NCI-H524 treated with DMSO at 0.1 percent for 48 hours (cell line): ENCODE measurements at regions not wholly inside any gene's neighbourhood (a gene's known extent, or its start where the extent isn't known, plus 50 kb on each side); places are given as distances from the start of the nearest gene placed in this dataset.

Experiments used
- DNase-seq: peaks from one replicate; lab custom pipeline; 2025; lab: John Stamatoyannopoulos, UW

GRCh38 chr10:47190802-47191450 lies 109.1 kb upstream of the GDF10 start:
- no peak for DNase-seq

- DNase-seq = no peak
Observed at GRCh38 chr10:47192273-47192672, 107.7 kb upstream of the GDF10 start.

DNA sequence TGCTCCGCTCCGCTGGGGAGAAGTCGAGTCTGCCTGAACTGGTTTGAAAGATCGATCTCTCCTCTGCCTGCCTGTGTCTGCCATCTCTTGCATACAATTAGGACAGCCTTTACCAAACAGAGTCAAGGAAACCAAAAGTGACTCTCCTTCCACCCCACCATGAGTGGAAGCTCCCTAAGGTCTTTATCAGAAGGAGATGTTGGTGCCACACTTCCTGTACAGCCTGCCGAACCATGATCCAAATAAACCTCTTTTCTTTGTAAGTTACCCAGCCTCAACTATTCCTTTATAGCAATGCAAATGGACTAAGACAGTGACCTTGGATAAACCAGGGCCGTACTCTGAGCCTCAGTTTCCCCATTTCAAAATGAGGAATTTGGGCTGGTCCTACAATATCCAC lies 106.3 kb upstream of the GDF10 start:
- DNase-seq = no peak

GRCh38 chr10:47195274-47195885 lies 104.6 kb upstream of the GDF10 start:
- DNase-seq = no peak

DNA sequence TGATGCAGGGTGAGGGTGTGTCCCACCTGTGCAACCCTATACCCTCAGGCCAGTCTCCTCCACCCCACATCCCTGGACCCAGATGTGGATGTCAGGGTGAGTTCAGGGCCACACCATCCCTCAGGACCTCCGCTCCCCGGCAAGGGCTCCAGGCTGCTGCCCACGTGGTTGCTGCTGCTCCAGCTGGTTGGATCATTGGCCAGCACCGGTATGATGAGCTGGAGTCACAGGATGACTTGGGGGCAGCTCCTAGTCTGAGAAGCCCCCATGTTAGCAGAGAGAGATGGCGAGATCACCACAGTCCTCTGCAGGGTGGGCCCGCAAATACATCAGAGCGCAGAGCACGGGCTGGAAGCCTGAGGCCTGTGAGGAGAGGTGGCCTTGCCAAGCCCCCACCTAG lies 103.3 kb upstream of the GDF10 start:
- DNase-seq = no peak

DNA sequence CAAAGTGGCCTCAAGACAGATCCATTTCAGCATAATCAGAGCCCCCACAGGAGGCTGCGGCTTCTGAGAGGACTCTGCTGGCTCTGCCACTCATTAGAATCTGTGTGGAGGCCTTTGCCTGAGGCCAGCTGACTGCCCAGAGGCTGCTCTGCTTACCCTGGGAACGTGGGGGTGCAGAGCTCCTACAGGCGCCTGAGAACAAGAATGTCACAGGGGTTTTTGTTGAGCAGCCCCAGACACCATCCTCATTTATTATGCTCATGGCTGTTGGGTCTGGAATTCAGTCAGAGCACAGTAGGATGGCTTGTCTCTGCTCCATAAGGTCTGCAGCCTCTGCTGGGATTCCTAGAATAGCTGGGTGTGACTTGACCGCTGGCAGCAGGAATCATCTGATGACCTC lies 101.8 kb upstream of the GDF10 start:
- no peak for DNase-seq

DNA sequence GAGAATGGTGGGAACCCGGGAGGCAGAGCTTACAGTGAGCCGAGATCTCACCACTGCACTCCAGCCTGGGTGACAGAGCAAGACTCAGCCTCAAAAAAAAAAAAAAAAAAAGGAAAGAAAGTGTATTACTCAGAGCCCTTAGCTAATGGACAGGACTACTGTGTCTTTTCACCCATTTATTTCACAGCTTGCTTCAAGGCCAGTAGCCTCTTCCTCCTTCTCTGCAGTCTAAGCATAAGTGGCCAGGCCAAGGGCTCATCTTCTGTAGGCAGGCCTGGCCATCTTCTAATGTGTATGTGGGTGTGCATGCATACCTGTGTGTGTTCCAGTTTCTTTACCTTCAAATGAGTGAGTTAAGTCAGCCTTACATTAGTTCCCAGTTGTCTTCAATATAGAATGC lies 94.8 kb upstream of the GDF10 start:
- DNase-seq = no peak

GRCh38 chr10:47206449-47207280 lies 93.3 kb upstream of the GDF10 start:
- no peak for DNase-seq

- no peak for DNase-seq
Observed at GRCh38 chr10:47207281-47207615, 92.7 kb upstream of the GDF10 start.

DNA sequence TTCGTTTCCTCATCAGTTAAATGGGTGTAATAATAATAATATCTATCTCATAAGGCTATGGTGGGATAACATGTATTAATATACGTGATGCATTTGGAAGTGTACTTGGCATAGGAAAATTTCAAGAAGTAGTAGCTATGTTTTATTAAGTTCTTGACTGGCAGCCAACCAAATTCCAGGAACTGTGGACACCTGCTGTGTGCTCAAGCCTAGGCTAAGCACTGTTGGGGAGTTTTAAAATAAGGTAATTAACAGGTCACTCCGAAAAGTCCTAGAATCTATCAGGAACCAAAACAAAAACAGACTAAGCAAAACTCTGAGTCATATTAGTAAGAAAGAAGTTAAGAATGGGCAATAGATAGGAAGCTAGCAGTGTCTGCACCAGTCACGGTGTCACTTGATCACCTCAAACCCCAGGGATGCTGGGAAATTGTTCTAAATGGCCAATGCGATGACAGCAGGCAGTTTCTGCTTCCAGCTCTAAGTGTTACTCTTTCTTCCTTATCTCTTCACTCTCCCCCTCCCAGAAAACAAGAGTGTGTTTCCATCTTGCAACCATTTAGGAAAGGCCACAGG lies 92.0 kb upstream of the GDF10 start:
- no peak for DNase-seq

GRCh38 chr10:47209466-47209865 lies 90.5 kb upstream of the GDF10 start:
- no peak for DNase-seq

DNA sequence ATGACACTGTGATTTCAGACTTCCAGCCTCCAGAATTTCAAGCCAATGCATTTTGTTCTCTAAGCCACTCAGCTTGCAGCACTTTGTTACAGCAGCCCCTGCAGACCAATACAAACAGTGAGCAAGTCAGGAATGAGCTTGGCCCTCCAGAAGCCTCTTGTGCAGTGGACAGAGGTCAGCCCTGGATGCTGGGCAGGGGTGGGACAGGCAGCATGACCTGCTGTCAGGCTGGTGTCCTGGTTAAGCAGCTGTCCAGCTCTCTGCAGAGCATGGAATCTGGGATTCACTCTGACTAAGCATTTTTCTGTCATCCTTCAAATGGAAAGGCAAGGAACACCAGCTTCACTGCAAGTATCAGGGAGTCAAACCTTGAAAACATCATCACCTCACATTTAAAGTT lies 85.5 kb upstream of the GDF10 start:
- DNase-seq = no peak

- DNase-seq = no peak
Observed at GRCh38 chr10:47217113-47217512, 82.9 kb upstream of the GDF10 start.

DNA sequence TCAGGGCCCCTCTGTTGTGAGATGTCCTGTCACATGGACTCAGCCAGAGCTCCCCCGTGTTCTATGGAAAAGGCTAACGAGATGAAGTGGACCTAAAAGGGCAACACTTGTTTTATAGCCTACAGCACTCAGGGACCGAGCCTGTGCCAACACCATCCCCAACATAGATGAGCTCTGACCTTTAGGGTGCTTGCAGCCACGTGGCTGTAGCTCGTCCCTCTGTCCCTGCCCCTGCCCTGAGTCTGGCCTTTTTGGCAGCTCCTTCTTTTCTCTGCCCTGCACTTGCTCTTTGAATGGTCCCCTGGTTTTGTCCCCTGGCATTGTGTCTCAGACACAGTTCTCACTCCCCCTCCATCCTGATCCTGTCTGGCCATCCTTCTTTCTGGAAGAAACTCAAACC lies 81.2 kb upstream of the GDF10 start:
- no peak for DNase-seq

- DNase-seq = no peak
Observed at GRCh38 chr10:47222461-47222860, 77.5 kb upstream of the GDF10 start.

- DNase-seq = no peak
Observed at GRCh38 chr10:47223236-47223635, 76.8 kb upstream of the GDF10 start.

DNA sequence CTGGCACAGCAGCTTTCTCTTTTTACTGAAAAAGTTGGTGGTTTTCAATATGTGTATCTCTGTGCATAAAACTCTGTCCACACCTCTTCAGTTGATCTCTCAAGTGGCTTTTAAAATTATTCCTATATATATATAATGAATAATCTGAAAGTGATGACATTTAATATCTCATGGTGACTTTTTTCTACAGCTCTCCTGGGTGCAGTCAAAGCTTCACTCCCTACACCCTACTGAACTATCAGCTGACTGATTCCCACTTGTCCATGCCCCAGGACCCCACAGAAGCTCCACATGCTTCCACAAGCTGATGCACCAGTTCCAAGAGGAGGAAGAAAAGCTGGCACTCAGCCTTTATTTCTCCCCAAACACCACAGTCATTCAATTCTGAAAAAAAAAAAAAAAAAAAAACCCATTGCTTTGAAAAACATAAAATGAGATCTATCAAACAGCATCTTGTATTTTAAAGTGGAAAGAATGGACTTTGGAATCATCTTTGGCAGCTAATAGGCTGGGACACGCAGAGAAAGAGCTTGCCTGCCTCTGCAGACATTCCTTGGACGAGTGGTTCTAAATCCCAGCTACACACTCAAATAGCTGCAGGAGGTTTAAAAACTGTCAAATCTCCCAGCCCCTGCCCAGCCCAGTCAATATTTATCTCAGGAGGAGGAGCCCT lies 75.3 kb upstream of the GDF10 start:
- no peak for DNase-seq

GRCh38 chr10:47225219-47225927 lies 74.6 kb upstream of the GDF10 start:
- no peak for DNase-seq

- DNase-seq = no peak
Observed at GRCh38 chr10:47225928-47226645, 73.9 kb upstream of the GDF10 start.

GRCh38 chr10:47230482-47230881 lies 69.5 kb upstream of the GDF10 start:
- DNase-seq = no peak

DNA sequence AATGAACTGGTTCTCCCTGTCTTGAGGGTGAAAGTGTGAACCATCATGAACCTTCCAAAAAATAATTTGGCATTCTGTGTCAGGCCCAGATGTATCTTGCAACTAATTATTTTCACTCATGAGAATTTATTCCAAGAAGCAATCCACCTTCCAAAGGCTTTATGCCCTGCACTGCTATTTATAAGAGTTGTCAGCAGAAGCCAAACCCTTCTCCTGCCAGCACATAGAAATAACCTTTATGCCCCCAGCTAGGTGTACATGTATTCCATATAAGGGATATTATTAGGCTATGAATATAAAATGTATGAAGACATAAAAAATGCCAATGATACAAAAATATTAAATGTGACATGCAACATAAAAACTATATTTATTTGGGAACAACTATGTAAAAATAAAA lies 69.0 kb upstream of the GDF10 start:
- DNase-seq = no peak
